NB4 (cell line): ENCODE measurements at regions not wholly inside any gene's neighbourhood (a gene's known extent, or its start where the extent isn't known, plus 50 kb on each side); places are given as distances from the start of the nearest gene placed in this dataset.
"Not testable (repeated sequence)": the region's sequence is repeated elsewhere in the genome, so short reads cannot be mapped to it uniquely, and the experiment has no call there.

Source experiments
- CTCF ChIP-seq: IDR thresholded peaks from one replicate; pipeline ENCODE4 v1.5.1; 2012; ENCODE audit warnings: low read depth, low read length
- POLR2A ChIP-seq: IDR thresholded peaks from 2 replicates; pipeline ENCODE4 v1.6.1; 2011; ENCODE audit warnings: mild to moderate bottlenecking; ENCODE audit not compliant: insufficient read length; ENCODE audit errors: extremely low read depth

GRCh38 chr5:53305316-53305715 is 175.1 kb upstream of the FST start:
- TF ChIP-seq CTCF, POLR2A: not testable (repeated sequence)
